GM21390 (cell line): ENCODE measurements at regions not wholly inside any gene's neighbourhood (a gene's known extent, or its start where the extent isn't known, plus 50 kb on each side); places are given as distances from the start of the nearest gene placed in this dataset.

Experiments used
- ATAC-seq: cut with Tn5 transposase; IDR thresholded peaks from one replicate; pipeline ENCODE4 v1.9.1; 2021; ENCODE audit not compliant: unreplicated experiment

GRCh38 chr2:46239175-46239846, 57.9 kb upstream of the EPAS1 start:
- ATAC-seq: no peak

DNA sequence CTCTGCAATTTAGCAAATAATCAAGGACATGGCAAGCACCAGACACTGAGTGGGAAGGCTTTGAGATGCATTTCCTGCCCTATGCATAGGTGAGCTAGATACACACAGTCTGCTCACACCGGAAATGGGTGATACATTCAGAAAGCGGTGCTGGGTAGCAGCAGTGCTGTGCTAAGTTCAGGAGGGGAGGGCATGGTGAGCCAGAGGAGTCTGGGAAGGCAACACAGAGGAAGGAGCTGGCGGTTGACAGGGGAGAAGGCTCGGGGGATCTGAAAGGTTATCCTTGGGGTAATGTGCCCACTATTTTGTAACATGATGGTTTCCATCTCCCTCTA, 57.4 kb upstream of the EPAS1 start:
- no peak for ATAC-seq

GRCh38 chr2:46241344-46241743, 55.9 kb upstream of the EPAS1 start:
- no peak for ATAC-seq

GRCh38 chr2:46245869-46246268, 51.3 kb upstream of the EPAS1 start:
- no peak for ATAC-seq

GRCh38 chr2:46246790-46247189, 50.4 kb upstream of the EPAS1 start:
- peak; percentile 91 for ATAC-seq
